WTC11 (cell line): ENCODE measurements at regions not wholly inside any gene's neighbourhood (a gene's known extent, or its start where the extent isn't known, plus 50 kb on each side); places are given as distances from the start of the nearest gene placed in this dataset.
"Not testable (repeated sequence)": the region's sequence is repeated elsewhere in the genome, so short reads cannot be mapped to it uniquely, and the experiment has no call there.

Source experiments
- ATAC-seq: fragments of 200-7000 bp; cut with Tn5 transposase; 2 replicates; pipeline ENCODE4 v1.10.0; 2021; ENCODE audit warnings: mild to moderate bottlenecking, moderate library complexity
- CTCF ChIA-PET: fragments of 300-600 bp; sonication (Branson Sonifier 250); formaldehyde crosslinking; loops from one replicate; lab custom pipeline; 2021; ENCODE audit warnings: antibody characterized with exemption; lab: Charles Lee
- POLR2A ChIA-PET: fragments of 350-600 bp; sonication (Branson Sonifier 250); formaldehyde crosslinking; loops from one replicate; lab custom pipeline; 2021; ENCODE audit warnings: antibody characterized with exemption; lab: Charles Lee
- DNase-seq: peaks from one replicate; pipeline ENCODE4 v3.0.0; 2021; ENCODE audit warnings: low spot score
- H3K27ac Mint-ChIP-seq: 2 replicates; pipeline ENCODE4 v1.8.0; 2021; ENCODE audit warnings: mixed read lengths
- H3K27me3 Mint-ChIP-seq: 2 replicates; pipeline ENCODE4 v1.8.0; 2021; ENCODE audit warnings: low read depth, mild to moderate bottlenecking, moderate library complexity, mixed read lengths
- H3K36me3 Mint-ChIP-seq: 2 replicates; pipeline ENCODE4 v1.8.0; 2021; ENCODE audit warnings: mixed read lengths
- H3K4me1 Mint-ChIP-seq: 2 replicates; pipeline ENCODE4 v1.8.0; 2022; ENCODE audit warnings: mixed read lengths
- H3K4me3 Mint-ChIP-seq: 2 replicates; pipeline ENCODE4 v1.8.0; 2021; ENCODE audit warnings: mild to moderate bottlenecking, moderate library complexity, mixed read lengths
- H3K9me3 Mint-ChIP-seq: 2 replicates; pipeline ENCODE4 v1.8.0; 2021; ENCODE audit warnings: mixed read lengths
- AFF4 ChIP-seq: sonication (generic); formaldehyde crosslinking; IDR thresholded peaks from 2 replicates; pipeline ENCODE4 v1.8.1; 2023; ENCODE audit warnings: mild to moderate bottlenecking, missing genetic modification reagents, borderline replicate concordance
- ERG ChIP-seq: fragments of 250-450 bp; sonication (Bioruptor Pico); IDR thresholded peaks from 2 replicates; pipeline ENCODE4 v1.8.0; 2021; ENCODE audit warnings: mild to moderate bottlenecking
- ETV6 ChIP-seq: sonication (generic); formaldehyde crosslinking; IDR thresholded peaks from 2 replicates; pipeline ENCODE4 v1.8.1; 2022; ENCODE audit warnings: mild to moderate bottlenecking, missing genetic modification reagents
- FOXP4 ChIP-seq: sonication (generic); formaldehyde crosslinking; IDR thresholded peaks from 2 replicates; pipeline ENCODE4 v1.8.0; 2022; ENCODE audit warnings: mild to moderate bottlenecking, missing genetic modification reagents
- IRF2 ChIP-seq: sonication (generic); formaldehyde crosslinking; IDR thresholded peaks from 2 replicates; pipeline ENCODE4 v1.8.0; 2022; ENCODE audit warnings: low read depth, missing genetic modification reagents, borderline replicate concordance
- NFATC4 ChIP-seq: fragments of 250-450 bp; sonication (Bioruptor Pico); IDR thresholded peaks from 2 replicates; pipeline ENCODE4 v1.9.0; 2021; ENCODE audit warnings: mild to moderate bottlenecking
- NFE2L1 ChIP-seq: sonication (generic); formaldehyde crosslinking; IDR thresholded peaks from 2 replicates; pipeline ENCODE4 v1.8.1; 2023; ENCODE audit warnings: missing genetic modification reagents
- NR2C2 ChIP-seq: sonication (generic); formaldehyde crosslinking; IDR thresholded peaks from 2 replicates; pipeline ENCODE4 v1.8.0; 2022; ENCODE audit warnings: mild to moderate bottlenecking, missing genetic modification reagents
- PRDM15 ChIP-seq: sonication (generic); formaldehyde crosslinking; IDR thresholded peaks from 2 replicates; pipeline ENCODE4 v1.8.0; 2022; ENCODE audit warnings: missing genetic modification reagents
- PREB ChIP-seq: sonication (generic); formaldehyde crosslinking; IDR thresholded peaks from 2 replicates; pipeline ENCODE4 v1.8.1; 2022; ENCODE audit warnings: mild to moderate bottlenecking, missing genetic modification reagents, moderate library complexity, borderline replicate concordance
- TEAD1 ChIP-seq: sonication (generic); formaldehyde crosslinking; IDR thresholded peaks from 2 replicates; pipeline ENCODE4 v1.8.0; 2022; ENCODE audit warnings: mild to moderate bottlenecking, missing genetic modification reagents
- TP53 ChIP-seq: sonication (generic); formaldehyde crosslinking; IDR thresholded peaks from 2 replicates; pipeline ENCODE4 v1.8.1; 2023; ENCODE audit warnings: mild to moderate bottlenecking, missing genetic modification reagents
- ZNF121 ChIP-seq: sonication (generic); formaldehyde crosslinking; IDR thresholded peaks from 2 replicates; pipeline ENCODE4 v1.8.0; 2023; ENCODE audit warnings: missing genetic modification reagents
- ZNF263 ChIP-seq: sonication (generic); formaldehyde crosslinking; IDR thresholded peaks from 2 replicates; pipeline ENCODE4 v1.8.1; 2022; ENCODE audit warnings: low read depth, mild to moderate bottlenecking, moderate library complexity, missing genetic modification reagents
- ZNF425 ChIP-seq: fragments of 250-450 bp; sonication (Bioruptor Pico); conservative IDR thresholded peaks from 2 replicates; pipeline ENCODE4 v1.9.0; 2021; ENCODE audit warnings: mild to moderate bottlenecking
- ZSCAN18 ChIP-seq: fragments of 250-450 bp; sonication (Bioruptor Pico); IDR thresholded peaks from 2 replicates; pipeline ENCODE4 v2.1.2; 2022; ENCODE audit warnings: mild to moderate bottlenecking, moderate library complexity

GRCh38 chr16:5205361-5206040 lies 107.9 kb upstream of the EEF2KMT start:
- Mint-ChIP-seq H3K36me3 (peaks cover 13% of the 10 kb centered on the region), H3K4me1 (peaks cover 7% of the 10 kb centered on the region; the same call in 1 of the 2 replicates), H3K27ac (no peak overlapping the region), H3K27me3 (peaks cover 20% of the 10 kb centered on the region), H3K9me3 (peaks cover 27% of the 10 kb centered on the region), H3K4me3 (no peak overlapping the region)
- no peak for DNase-seq
- ChIA-PET POLR2A (no interaction called here), CTCF (no interaction called here)
- no peak for TF ChIP-seq NFE2L1 (CRISPR knock-in tag)
- TF ChIP-seq IRF2 (CRISPR knock-in tag), result no peak
- TF ChIP-seq TEAD1 (CRISPR knock-in tag), result no peak
- no peak for TF ChIP-seq ZSCAN18 (CRISPR knock-in tag)
- no peak for TF ChIP-seq NFATC4
- no peak for TF ChIP-seq ERG
- TF ChIP-seq NR2C2 (CRISPR knock-in tag), result no peak
- no peak for TF ChIP-seq ZNF263 (CRISPR knock-in tag)
- TF ChIP-seq PREB (CRISPR knock-in tag), result no peak
- no peak for TF ChIP-seq ZNF425 (CRISPR knock-in tag)
- no peak for TF ChIP-seq ZNF121
- no peak for TF ChIP-seq PRDM15 (CRISPR knock-in tag)
- ATAC-seq, result no peak

- peaks cover 13% of the 10 kb centered on the region for H3K36me3 Mint-ChIP-seq
- ATAC-seq, H3K27ac Mint-ChIP-seq, H3K4me1 Mint-ChIP-seq, CTCF ChIA-PET, POLR2A ChIA-PET, DNase-seq, H3K27me3 Mint-ChIP-seq, H3K4me3 Mint-ChIP-seq: not testable (repeated sequence)
- H3K9me3 Mint-ChIP-seq, result peaks cover 26% of the 10 kb centered on the region
Measured at GRCh38 chr16:5203675-5204074, 106.1 kb upstream of the EEF2KMT start.

GRCh38 chr16:5200123-5200522 lies 102.5 kb upstream of the EEF2KMT start:
- CTCF ChIA-PET, result no interaction called here
- POLR2A ChIA-PET, result no interaction called here
- H3K36me3 Mint-ChIP-seq, result peaks cover 10% of the 10 kb centered on the region
- no peak overlapping the region for H3K4me3 Mint-ChIP-seq
- peaks cover 11% of the 10 kb centered on the region for H3K27me3 Mint-ChIP-seq
- DNase-seq, result no peak
- H3K9me3 Mint-ChIP-seq, result peaks cover 18% of the 10 kb centered on the region
- no peak overlapping the region for H3K27ac Mint-ChIP-seq
- H3K4me1 Mint-ChIP-seq, result no peaks in the 10 kb centered on the region
- ATAC-seq, result no peak
- TF ChIP-seq ETV6 (no peak), AFF4 (CRISPR knock-in tag) (no peak), NFATC4 (no peak), TP53 (CRISPR knock-in tag) (no peak), FOXP4 (CRISPR knock-in tag) (no peak)
